ENCODE measurements at regions not wholly inside any gene's neighbourhood (a gene's known extent, or its start where the extent isn't known, plus 50 kb on each side); places are given as distances from the start of the nearest gene placed in this dataset.

GRCh38 chr3:103499132-103499900 is 1064.5 kb downstream of the ZPLD1 start:
- H3K4me1 ChIP-seq (replicated peaks in 1 of 2): no peaks in the 10 kb centered on the region
- no peaks in the 10 kb centered on the region for H3K36me3 ChIP-seq (replicated peaks in 1 of 2)
- DNase-seq: no peak
- TF ChIP-seq POLR2A (IDR thresholded peaks at IDR 0.05): no peak
- no peak for TF ChIP-seq CTCF (IDR thresholded peaks at IDR 0.05)
- H3K9me3 ChIP-seq (replicated peaks in 1 of 3): no peaks in the 10 kb centered on the region
- intact Hi-C loops (cut with DNase I): no loop called here
- WGBS, 4 donors: 38 to 49% (median 44%) methylated on average over 1 of the region's 1 CpG
- no peak overlapping the region for H3K27ac ChIP-seq
- H3K4me3 ChIP-seq: no peak overlapping the region
- no peaks in the 10 kb centered on the region for H3K27me3 ChIP-seq

GRCh38 chr3:103499967-103500366 is 1065.2 kb downstream of the ZPLD1 start:
- Histone ChIP-seq H3K4me1 (replicated peaks in 1 of 2) (no peaks in the 10 kb centered on the region), H3K4me3 (no peak overlapping the region), H3K36me3 (replicated peaks in 1 of 2) (no peaks in the 10 kb centered on the region), H3K27ac (no peak overlapping the region), H3K9me3 (replicated peaks in 1 of 3) (no peaks in the 10 kb centered on the region), H3K27me3 (no peaks in the 10 kb centered on the region)
- no peak for DNase-seq
- no peak for TF ChIP-seq CTCF (IDR thresholded peaks at IDR 0.05)
- no peak for TF ChIP-seq POLR2A (IDR thresholded peaks at IDR 0.05)
- intact Hi-C loops (cut with DNase I): no loop called here
- WGBS, 4 donors: 77 to 88% (median 83%) methylated on average over 4 of the region's 4 CpGs

- H3K9me3 ChIP-seq (replicated peaks in 1 of 3): no peaks in the 10 kb centered on the region
- no peak for TF ChIP-seq CTCF (IDR thresholded peaks at IDR 0.05)
- no peak for TF ChIP-seq POLR2A (IDR thresholded peaks at IDR 0.05)
- H3K4me1 ChIP-seq (replicated peaks in 1 of 2): no peaks in the 10 kb centered on the region
- H3K4me3 ChIP-seq: no peak overlapping the region
- no peak overlapping the region for H3K27ac ChIP-seq
- WGBS, 4 donors: 55 to 65% (median 61%) methylated on average over 2 of the region's 2 CpGs
- no peaks in the 10 kb centered on the region for H3K36me3 ChIP-seq (replicated peaks in 1 of 2)
- no peaks in the 10 kb centered on the region for H3K27me3 ChIP-seq
- intact Hi-C loops (cut with DNase I): no loop called here
- DNase-seq: no peak
Measured at GRCh38 chr3:103510760-103511159, 1075.9 kb downstream of the ZPLD1 start.

GRCh38 chr3:103511891-103512290 is 1077.1 kb downstream of the ZPLD1 start:
- Histone ChIP-seq H3K36me3 (replicated peaks in 1 of 2) (no peaks in the 10 kb centered on the region), H3K4me1 (replicated peaks in 1 of 2) (no peaks in the 10 kb centered on the region), H3K4me3 (no peak overlapping the region), H3K9me3 (replicated peaks in 1 of 3) (no peaks in the 10 kb centered on the region), H3K27me3 (no peaks in the 10 kb centered on the region), H3K27ac (no peak overlapping the region)
- DNase-seq: no peak
- intact Hi-C loops (cut with DNase I): no loop called here
- TF ChIP-seq CTCF (IDR thresholded peaks at IDR 0.05) (no peak), POLR2A (IDR thresholded peaks at IDR 0.05) (no peak)
- WGBS, 4 donors: 76 to 90% (median 80%) methylated on average over 1 of the region's 1 CpG
